MG63 (cell line): ENCODE measurements at regions not wholly inside any gene's neighbourhood (a gene's known extent, or its start where the extent isn't known, plus 50 kb on each side); places are given as distances from the start of the nearest gene placed in this dataset.
"Not testable (repeated sequence)": the region's sequence is repeated elsewhere in the genome, so short reads cannot be mapped to it uniquely, and the experiment has no call there.

ENCODE experiments used
- DNase-seq: peaks from one replicate; pipeline ENCODE4 v3.0.0-alpha.2; 2020
- H3K27me3 ChIP-seq: fragments of 250-450 bp; sonication (Bioruptor Pico); 2 replicates; pipeline ENCODE4 v1.5.1; 2020; ENCODE audit warnings: mild to moderate bottlenecking, moderate library complexity
- H3K36me3 ChIP-seq: fragments of 250-450 bp; sonication (Bioruptor Pico); 2 replicates; pipeline ENCODE4 v1.5.1; 2020; ENCODE audit warnings: mild to moderate bottlenecking, moderate library complexity
- H3K4me3 ChIP-seq: fragments of 250-450 bp; sonication (Bioruptor Pico); 2 replicates; pipeline ENCODE4 v1.5.1; 2020; ENCODE audit warnings: mild to moderate bottlenecking, moderate library complexity
- H3K9me3 ChIP-seq: fragments of 250-450 bp; sonication (Bioruptor Pico); 2 replicates; pipeline ENCODE4 v1.5.1; 2020; ENCODE audit warnings: mild to moderate bottlenecking, moderate library complexity

- no peaks in the 10 kb centered on the region for H3K36me3 ChIP-seq
- H3K4me3 ChIP-seq = no peak overlapping the region
- no peaks in the 10 kb centered on the region for H3K9me3 ChIP-seq
- H3K27me3 ChIP-seq = no peaks in the 10 kb centered on the region
- no peak for DNase-seq
These were observed 112.5 kb downstream of the EFEMP1 start for GRCh38 chr2:55811048-55811447.

- DNase-seq = no peak
- H3K27me3 ChIP-seq = no peaks in the 10 kb centered on the region
- no peak overlapping the region for H3K4me3 ChIP-seq
- H3K36me3 ChIP-seq = no peaks in the 10 kb centered on the region
- H3K9me3 ChIP-seq = no peaks in the 10 kb centered on the region
These were observed 113.0 kb downstream of the EFEMP1 start for GRCh38 chr2:55810622-55811020.

- H3K36me3 ChIP-seq = no peaks in the 10 kb centered on the region
- DNase-seq = peak; percentile 20
- H3K27me3 ChIP-seq = no peaks in the 10 kb centered on the region
- H3K4me3 ChIP-seq = no peak overlapping the region
- no peaks in the 10 kb centered on the region for H3K9me3 ChIP-seq
These were observed 113.5 kb downstream of the EFEMP1 start for GRCh38 chr2:55809875-55810621.

- DNase-seq = no peak
- Histone ChIP-seq H3K27me3 (no peaks in the 10 kb centered on the region), H3K9me3 (no peaks in the 10 kb centered on the region), H3K36me3 (no peaks in the 10 kb centered on the region), H3K4me3 (no peak overlapping the region)
These were observed 114.3 kb upstream of the PNPT1 start for GRCh38 chr2:55807900-55808299.

- Histone ChIP-seq H3K36me3 (no peaks in the 10 kb centered on the region), H3K4me3 (no peak overlapping the region), H3K27me3 (no peaks in the 10 kb centered on the region), H3K9me3 (no peaks in the 10 kb centered on the region)
- DNase-seq = no peak
These were observed 112.0 kb upstream of the PNPT1 start for GRCh38 chr2:55805686-55806085.

- H3K9me3 ChIP-seq = no peaks in the 10 kb centered on the region
- no peak overlapping the region for H3K4me3 ChIP-seq
- no peaks in the 10 kb centered on the region for H3K27me3 ChIP-seq
- DNase-seq = no peak
- no peaks in the 10 kb centered on the region for H3K36me3 ChIP-seq
These were observed 110.9 kb upstream of the PNPT1 start for GRCh38 chr2:55804535-55804934.

GRCh38 chr2:55802067-55802466 is 108.4 kb upstream of the PNPT1 start:
- no peak overlapping the region for H3K4me3 ChIP-seq
- DNase-seq = no peak

GRCh38 chr2:55801436-55801835 is 107.8 kb upstream of the PNPT1 start:
- Histone ChIP-seq H3K27me3 (no peaks in the 10 kb centered on the region), H3K36me3 (no peaks in the 10 kb centered on the region), H3K4me3 (no peak overlapping the region), H3K9me3 (no peaks in the 10 kb centered on the region)
- DNase-seq = no peak

More at GRCh38 chr2:55802067-55802466, 108.4 kb upstream of the PNPT1 start:
- H3K36me3 ChIP-seq = no peaks in the 10 kb centered on the region
- H3K27me3 ChIP-seq = no peaks in the 10 kb centered on the region
- no peaks in the 10 kb centered on the region for H3K9me3 ChIP-seq

- not testable (repeated sequence) for DNase-seq, H3K36me3 ChIP-seq, H3K4me3 ChIP-seq, H3K27me3 ChIP-seq, H3K9me3 ChIP-seq
These were observed 106.0 kb upstream of the PNPT1 start for GRCh38 chr2:55799624-55800023.

GRCh38 chr2:55796121-55796520 is 102.5 kb upstream of the PNPT1 start:
- Histone ChIP-seq H3K9me3 (0 out of 2 replicates have a peak, but pooled peaks cover 1% of the 10 kb centered on the region), H3K4me3 (no peak overlapping the region), H3K27me3 (no peaks in the 10 kb centered on the region), H3K36me3 (no peaks in the 10 kb centered on the region)
- no peak for DNase-seq

GRCh38 chr2:55793602-55794001 is 100.0 kb upstream of the PNPT1 start:
- H3K9me3 ChIP-seq, H3K36me3 ChIP-seq, H3K4me3 ChIP-seq, DNase-seq, H3K27me3 ChIP-seq: not testable (repeated sequence)

GRCh38 chr2:55786280-55786679 is 92.6 kb upstream of the PNPT1 start:
- no peaks in the 10 kb centered on the region for H3K36me3 ChIP-seq
- no peak for DNase-seq
- H3K27me3 ChIP-seq = no peaks in the 10 kb centered on the region

GRCh38 chr2:55783751-55784150 is 90.1 kb upstream of the PNPT1 start:
- H3K36me3 ChIP-seq, DNase-seq, H3K27me3 ChIP-seq, H3K4me3 ChIP-seq, H3K9me3 ChIP-seq: not testable (repeated sequence)

More at GRCh38 chr2:55786280-55786679, 92.6 kb upstream of the PNPT1 start:
- Histone ChIP-seq H3K9me3 (no peaks in the 10 kb centered on the region), H3K4me3 (no peak overlapping the region)

GRCh38 chr2:55782528-55783173 is 89.0 kb upstream of the PNPT1 start:
- H3K36me3 ChIP-seq = no peaks in the 10 kb centered on the region
- H3K9me3 ChIP-seq = no peaks in the 10 kb centered on the region; the same call in 1 of the 2 replicates
- no peak overlapping the region for H3K4me3 ChIP-seq
- no peak for DNase-seq
- H3K27me3 ChIP-seq = no peaks in the 10 kb centered on the region

- Histone ChIP-seq H3K4me3 (no peak overlapping the region), H3K27me3 (no peaks in the 10 kb centered on the region), H3K36me3 (no peaks in the 10 kb centered on the region), H3K9me3 (no peaks in the 10 kb centered on the region; the same call in 1 of the 2 replicates)
- no peak for DNase-seq
These were observed 87.9 kb upstream of the PNPT1 start for GRCh38 chr2:55781542-55781941.

GRCh38 chr2:55780697-55781096 is 87.1 kb upstream of the PNPT1 start:
- no peaks in the 10 kb centered on the region for H3K27me3 ChIP-seq
- no peak overlapping the region for H3K4me3 ChIP-seq
- H3K9me3 ChIP-seq = no peaks in the 10 kb centered on the region; the same call in 1 of the 2 replicates
- no peaks in the 10 kb centered on the region for H3K36me3 ChIP-seq
- no peak for DNase-seq

GRCh38 chr2:55779459-55780421 is 86.1 kb upstream of the PNPT1 start:
- H3K4me3 ChIP-seq = no peak overlapping the region
- H3K9me3 ChIP-seq = no peaks in the 10 kb centered on the region; the same call in 1 of the 2 replicates
- DNase-seq = no peak
- no peaks in the 10 kb centered on the region for H3K27me3 ChIP-seq
- no peaks in the 10 kb centered on the region for H3K36me3 ChIP-seq
